RWPE1 (cell line): ENCODE measurements at regions not wholly inside any gene's neighbourhood (a gene's known extent, or its start where the extent isn't known, plus 50 kb on each side); places are given as distances from the start of the nearest gene placed in this dataset.

ENCODE experiments used
- CTCF ChIA-PET: fragments of 350-600 bp; sonication (Branson Sonifier 250); formaldehyde crosslinking; extraction: SDS; loops from one replicate; lab custom pipeline; 2021; lab: Yijun Ruan, JAX
- POLR2A ChIA-PET: fragments of 400-600 bp; formaldehyde crosslinking; extraction: SDS; loops from one replicate; lab custom pipeline; 2020; ENCODE audit warnings: antibody characterized with exemption; ENCODE audit not compliant: low non-redundant PET; lab: Yijun Ruan, JAX
- DNase-seq: peaks from one replicate; pipeline ENCODE4 v3.0.0; 2012; ENCODE audit warnings: low spot score
- H3K27ac ChIP-seq: fragments of 450-650 bp; 2 replicates; pipeline ENCODE4 v1.5.1; 2017
- TF ChIP-seq, protein P1 (sequence below): fragments of 450-650 bp; conservative IDR thresholded peaks from 2 replicates; pipeline ENCODE4 v1.5.1; 2017; ENCODE audit warnings: low read depth, mild to moderate bottlenecking

DNA sequence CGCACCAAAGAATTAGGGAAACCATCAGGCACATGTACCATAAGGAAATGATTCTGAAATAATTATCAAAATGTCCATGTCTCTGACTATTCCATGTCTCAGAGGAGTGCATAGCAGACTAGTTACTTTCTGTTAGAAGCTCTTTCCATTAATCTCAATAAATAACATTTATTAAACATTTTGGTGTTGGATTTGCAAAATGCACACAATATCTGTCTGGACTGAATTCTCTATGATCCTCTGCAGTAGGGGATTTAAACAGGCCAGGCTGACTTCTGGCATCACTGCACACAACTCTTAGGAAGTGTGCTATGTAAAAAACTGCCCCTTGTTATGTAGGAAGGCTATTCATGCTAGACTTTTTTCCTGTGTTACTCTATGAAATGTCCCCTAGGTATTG lies 283.3 kb upstream of the CDH5 start:
- ChIA-PET CTCF (no interaction called here), POLR2A (no interaction called here)
- no peak for DNase-seq
- TF ChIP-seq, protein P1, sequence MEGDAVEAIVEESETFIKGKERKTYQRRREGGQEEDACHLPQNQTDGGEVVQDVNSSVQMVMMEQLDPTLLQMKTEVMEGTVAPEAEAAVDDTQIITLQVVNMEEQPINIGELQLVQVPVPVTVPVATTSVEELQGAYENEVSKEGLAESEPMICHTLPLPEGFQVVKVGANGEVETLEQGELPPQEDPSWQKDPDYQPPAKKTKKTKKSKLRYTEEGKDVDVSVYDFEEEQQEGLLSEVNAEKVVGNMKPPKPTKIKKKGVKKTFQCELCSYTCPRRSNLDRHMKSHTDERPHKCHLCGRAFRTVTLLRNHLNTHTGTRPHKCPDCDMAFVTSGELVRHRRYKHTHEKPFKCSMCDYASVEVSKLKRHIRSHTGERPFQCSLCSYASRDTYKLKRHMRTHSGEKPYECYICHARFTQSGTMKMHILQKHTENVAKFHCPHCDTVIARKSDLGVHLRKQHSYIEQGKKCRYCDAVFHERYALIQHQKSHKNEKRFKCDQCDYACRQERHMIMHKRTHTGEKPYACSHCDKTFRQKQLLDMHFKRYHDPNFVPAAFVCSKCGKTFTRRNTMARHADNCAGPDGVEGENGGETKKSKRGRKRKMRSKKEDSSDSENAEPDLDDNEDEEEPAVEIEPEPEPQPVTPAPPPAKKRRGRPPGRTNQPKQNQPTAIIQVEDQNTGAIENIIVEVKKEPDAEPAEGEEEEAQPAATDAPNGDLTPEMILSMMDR = no peak
- H3K27ac ChIP-seq = no peak overlapping the region

DNA sequence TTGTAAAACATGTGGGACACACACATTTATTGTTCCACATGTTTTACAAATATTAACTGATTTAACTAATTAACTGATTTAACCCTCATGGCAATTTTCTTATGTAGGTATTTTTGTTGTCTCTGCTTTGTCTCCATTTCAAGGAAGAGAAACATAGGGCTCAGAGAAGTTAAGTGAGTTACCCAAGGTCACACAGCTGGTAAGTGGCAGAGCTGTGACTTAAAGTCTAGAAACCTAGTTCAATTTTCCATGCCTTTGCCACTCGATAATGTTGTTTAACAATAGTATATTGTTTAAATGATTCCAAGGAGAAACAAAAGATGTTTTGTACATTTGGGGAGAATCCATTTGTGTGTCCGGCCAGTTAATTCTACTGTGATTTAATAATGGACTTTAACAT lies 284.1 kb upstream of the CDH5 start:
- DNase-seq = no peak
- POLR2A ChIA-PET = no interaction called here
- TF ChIP-seq, protein P1 = no peak
- CTCF ChIA-PET = no interaction called here
- no peak overlapping the region for H3K27ac ChIP-seq

GRCh38 chr16:66081775-66082366 lies 284.6 kb upstream of the CDH5 start:
- DNase-seq = peak; percentile 92
- TF ChIP-seq, protein P1 = no peak
- H3K27ac ChIP-seq = no peak overlapping the region
- CTCF ChIA-PET = no interaction called here
- POLR2A ChIA-PET = no interaction called here

GRCh38 chr16:66079671-66080334 lies 286.7 kb upstream of the CDH5 start:
- no peak overlapping the region for H3K27ac ChIP-seq
- TF ChIP-seq, protein P1 = no peak
- CTCF ChIA-PET = no interaction called here
- DNase-seq = no peak
- POLR2A ChIA-PET = no interaction called here

GRCh38 chr16:66070140-66070917 lies 296.2 kb upstream of the CDH5 start:
- TF ChIP-seq, protein P1 = no peak
- no peak for DNase-seq
- CTCF ChIA-PET = no interaction called here
- no peak overlapping the region for H3K27ac ChIP-seq
- POLR2A ChIA-PET = no interaction called here

DNA sequence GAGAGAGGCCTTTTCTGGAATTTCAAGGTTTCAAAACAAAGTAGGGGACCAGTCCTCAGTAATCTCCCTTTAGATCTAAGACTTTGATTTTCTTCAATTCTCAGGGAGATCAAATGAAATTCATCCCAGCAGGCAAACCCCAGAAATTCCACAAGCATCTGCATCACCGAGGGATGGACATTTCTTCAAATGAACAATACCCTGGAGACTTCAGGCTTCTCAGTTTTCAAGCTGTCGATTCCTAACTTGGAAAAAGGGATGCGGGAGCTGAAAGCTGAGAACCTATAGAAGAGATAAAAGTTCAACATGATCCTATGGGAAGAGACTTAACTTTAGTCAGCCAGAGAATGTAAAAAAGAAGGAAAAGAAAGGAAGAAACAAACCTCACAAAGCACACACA lies 296.9 kb upstream of the CDH5 start:
- H3K27ac ChIP-seq = no peak overlapping the region
- no peak for DNase-seq
- ChIA-PET POLR2A (no interaction called here), CTCF (no interaction called here)
- TF ChIP-seq, protein P1 = no peak
